H9 (cell line): ENCODE measurements at regions not wholly inside any gene's neighbourhood (a gene's known extent, or its start where the extent isn't known, plus 50 kb on each side); places are given as distances from the start of the nearest gene placed in this dataset.

ENCODE experiments used
- DNase-seq: peaks from one replicate; pipeline ENCODE4 v3.0.0-alpha.2; 2017
- H2AFZ ChIP-seq: one replicate; pipeline ENCODE4 v1.6.1; 2013; ENCODE audit warnings: mild to moderate bottlenecking, low read length, control low read depth, moderate library complexity
- H2AK5ac ChIP-seq: 2 replicates; pipeline ENCODE4 v1.6.1; 2013; ENCODE audit warnings: low read length, control low read depth, mixed read lengths; ENCODE audit not compliant: insufficient read length
- H2BK120ac ChIP-seq: one replicate; pipeline ENCODE4 v1.6.1; 2013; ENCODE audit warnings: low read depth, mild to moderate bottlenecking, low read length, control low read depth, inconsistent platforms; ENCODE audit not compliant: poor library complexity, severe bottlenecking
- H2BK12ac ChIP-seq: 2 replicates; pipeline ENCODE4 v1.6.1; 2013; ENCODE audit warnings: low read length, control low read depth, mixed read lengths, low read depth; ENCODE audit not compliant: insufficient read length
- H2BK15ac ChIP-seq: 2 replicates; pipeline ENCODE4 v1.6.1; 2013; ENCODE audit warnings: low read depth, low read length, control low read depth
- H2BK20ac ChIP-seq: one replicate; pipeline ENCODE4 v1.6.1; 2013; ENCODE audit warnings: low read depth, mild to moderate bottlenecking, low read length, control low read depth, inconsistent platforms; ENCODE audit not compliant: poor library complexity, severe bottlenecking
- H2BK5ac ChIP-seq: 2 replicates; pipeline ENCODE4 v1.6.1; 2013; ENCODE audit warnings: low read length, control low read depth, mixed read lengths; ENCODE audit not compliant: insufficient read length
- H3K14ac ChIP-seq: 2 replicates; pipeline ENCODE4 v1.6.1; 2013; ENCODE audit warnings: low read length, control low read depth; ENCODE audit not compliant: insufficient read depth
- H3K18ac ChIP-seq: 2 replicates; pipeline ENCODE4 v1.6.1; 2013; ENCODE audit warnings: low read depth, mild to moderate bottlenecking, mixed read lengths, low read length, control low read depth; ENCODE audit not compliant: insufficient read length
- H3K23ac ChIP-seq: 2 replicates; pipeline ENCODE4 v1.6.1; 2013; ENCODE audit warnings: low read length, control low read depth, mixed read lengths, low read depth; ENCODE audit not compliant: insufficient read length
- H3K23me2 ChIP-seq: 2 replicates; pipeline ENCODE4 v1.6.1; 2013; ENCODE audit warnings: low read depth, mild to moderate bottlenecking, mixed read lengths, low read length, control low read depth; ENCODE audit not compliant: insufficient read length, poor library complexity, severe bottlenecking
- H3K27ac ChIP-seq: 2 replicates; pipeline ENCODE4 v1.5.1; 2013; ENCODE audit warnings: low read length, control low read depth, mixed read lengths, low read depth; ENCODE audit not compliant: insufficient read length
- H3K27me3 ChIP-seq: 2 replicates; pipeline ENCODE4 v1.6.1; 2013; ENCODE audit warnings: low read length, control low read depth, inconsistent platforms; ENCODE audit not compliant: insufficient read depth
- H3K4ac ChIP-seq: 2 replicates; pipeline ENCODE4 v1.6.1; 2013; ENCODE audit warnings: low read depth, mild to moderate bottlenecking, control low read depth, inconsistent platforms, low read length, moderate library complexity
- H3K4me1 ChIP-seq: 2 replicates; pipeline ENCODE4 v1.6.1; 2013; ENCODE audit warnings: low read length, control low read depth, inconsistent platforms; ENCODE audit not compliant: insufficient read depth
- H3K4me2 ChIP-seq: 2 replicates; pipeline ENCODE4 v1.6.1; 2013; ENCODE audit warnings: low read length, control low read depth, mixed read lengths; ENCODE audit not compliant: insufficient read length, insufficient read depth
- H3K56ac ChIP-seq: 2 replicates; pipeline ENCODE4 v1.6.1; 2013; ENCODE audit warnings: low read depth, mild to moderate bottlenecking, mixed read lengths, low read length, control low read depth; ENCODE audit not compliant: insufficient read length
- H3K79me1 ChIP-seq: 2 replicates; pipeline ENCODE4 v1.6.1; 2013; ENCODE audit warnings: low read depth, mild to moderate bottlenecking, moderate library complexity, low read length, control low read depth, inconsistent platforms; ENCODE audit not compliant: insufficient read depth, poor library complexity, severe bottlenecking
- H3K79me2 ChIP-seq: 2 replicates; pipeline ENCODE4 v1.6.1; 2013; ENCODE audit warnings: low read length, control low read depth, inconsistent platforms; ENCODE audit not compliant: insufficient read depth
- H3K9ac ChIP-seq: 2 replicates; pipeline ENCODE4 v1.6.1; 2013; ENCODE audit warnings: low read length, control low read depth, mixed read lengths; ENCODE audit not compliant: insufficient read length; ENCODE audit errors: extremely low read depth
- H3K9me3 ChIP-seq: one replicate; pipeline ENCODE4 v1.6.1; 2013; ENCODE audit warnings: low read depth, low read length, inconsistent platforms; ENCODE audit not compliant: control insufficient read depth
- H3T11ph ChIP-seq: one replicate; pipeline ENCODE4 v1.6.1; 2013; ENCODE audit warnings: mild to moderate bottlenecking, low read length, control low read depth, inconsistent platforms
- H4K20me1 ChIP-seq: one replicate; pipeline ENCODE4 v1.6.1; 2013; ENCODE audit not compliant: control insufficient read depth, insufficient read length, insufficient read depth
- H4K5ac ChIP-seq: 2 replicates; pipeline ENCODE4 v1.6.1; 2013; ENCODE audit warnings: low read depth, mild to moderate bottlenecking, mixed read lengths, low read length, control low read depth; ENCODE audit not compliant: insufficient read length
- H4K8ac ChIP-seq: replicated peaks from 2 replicates; pipeline ENCODE4 v1.6.1; 2013; ENCODE audit warnings: low read length, control low read depth, mixed read lengths, low read depth; ENCODE audit not compliant: insufficient read length
- H4K91ac ChIP-seq: 2 replicates; pipeline ENCODE4 v1.6.1; 2013; ENCODE audit warnings: low read depth, mild to moderate bottlenecking, moderate library complexity, mixed read lengths, low read length, control low read depth; ENCODE audit not compliant: insufficient read length
- H3K27ac Mint-ChIP-seq, 3 experiments: 2 replicates in 2 of 3; 3 replicates in 1 of 3; pipeline ENCODE4 v1.8.0; 2020 to 2021; ENCODE audit warnings: mixed read lengths in 3 of 3, mild to moderate bottlenecking in 1 of 3, moderate library complexity in 1 of 3
- H3K27me3 Mint-ChIP-seq: 2 replicates; pipeline ENCODE4 v1.8.0; 2021; ENCODE audit warnings: low read depth, mild to moderate bottlenecking, moderate library complexity, mixed read lengths
- H3K36me3 Mint-ChIP-seq, 3 experiments: 2 replicates in 2 of 3; 3 replicates in 1 of 3; pipeline ENCODE4 v1.8.0; 2020 to 2021; ENCODE audit warnings: low read depth in 3 of 3, mixed read lengths in 3 of 3; ENCODE audit not compliant: insufficient read depth in 1 of 3
- H3K4me1 Mint-ChIP-seq, 2 experiments: 2 replicates each; pipeline ENCODE4 v1.8.0; 2020; ENCODE audit warnings: mixed read lengths in 2 of 2
- H3K4me3 Mint-ChIP-seq, 2 experiments: 2 replicates in 1 of 2; 3 replicates in 1 of 2; pipeline ENCODE4 v1.8.0; 2020 to 2021; ENCODE audit warnings: mild to moderate bottlenecking in 2 of 2, mixed read lengths in 2 of 2, moderate library complexity in 1 of 2
- H3K9me3 Mint-ChIP-seq, 2 experiments: 2 replicates in 1 of 2; 3 replicates in 1 of 2; pipeline ENCODE4 v1.8.0; 2020; ENCODE audit warnings: mild to moderate bottlenecking in 2 of 2, mixed read lengths in 2 of 2, moderate library complexity in 1 of 2
- CTCF ChIP-seq: fragments of 200-600 bp; sonication (generic); conservative IDR thresholded peaks from 3 replicates; pipeline ENCODE4 v1.8.0; 2021; ENCODE audit warnings: antibody characterized with exemption, mild to moderate bottlenecking
- WGBS: extraction: QIAGEN DNeasy Blood & Tissue Kit; methylation state at CpG from one replicate; pipeline ENCODE4 v1.1.7; 2013; ENCODE audit warnings: missing lambda C conversion rate, low lambda C conversion rate, mixed read lengths; ENCODE audit not compliant: insufficient read length; ENCODE audit errors: extremely low coverage; 5-methylcytosine and 5-hydroxymethylcytosine counted together

- Histone ChIP-seq H2BK5ac (no peak overlapping the region), H3K4me1 (no peaks in the 10 kb centered on the region), H4K8ac (no peak overlapping the region), H2AFZ (no peak overlapping the region), H4K91ac (no peak overlapping the region), H3K9ac (no peak overlapping the region), H3K23ac (no peak overlapping the region), H3K14ac (no peak overlapping the region), H2BK20ac (no peak overlapping the region), H3K27me3 (0 out of 2 replicates have a peak, but pooled peaks cover 2% of the 10 kb centered on the region), H3K18ac (no peak overlapping the region), H3K4me2 (no peak overlapping the region), H3K4ac (no peak overlapping the region), H3K56ac (no peak overlapping the region), H3K79me2 (no peaks in the 10 kb centered on the region), H3K9me3 (no peaks in the 10 kb centered on the region), H3K27ac (no peak overlapping the region), H4K5ac (no peak overlapping the region), H3T11ph (no peak overlapping the region), H2BK15ac (no peak overlapping the region), H2BK120ac (no peak overlapping the region), H2AK5ac (no peak overlapping the region), H3K23me2 (no peaks in the 10 kb centered on the region), H2BK12ac (no peak overlapping the region), H3K79me1 (no peaks in the 10 kb centered on the region), H4K20me1 (no peaks in the 10 kb centered on the region)
- DNase-seq: no peak
- WGBS: no CpG with 5 or more reads among the region's 3 CpGs
- H3K4me3 Mint-ChIP-seq: no peak overlapping the region
- TF ChIP-seq CTCF: no peak
- H3K36me3 Mint-ChIP-seq: no peaks in the 10 kb centered on the region
- peaks cover 0 to 2% of the 10 kb centered on the region in 2 experiments; a peak in 1 of 4 replicates for H3K4me1 Mint-ChIP-seq
- H3K27ac Mint-ChIP-seq: no peak overlapping the region
- H3K9me3 Mint-ChIP-seq: no peaks in the 10 kb centered on the region
- H3K27me3 Mint-ChIP-seq: no peaks in the 10 kb centered on the region; the same call in 1 of the 2 replicates
Observed at GRCh38 chr6:1067346-1067745, 244.6 kb upstream of the FOXQ1 start.
